ENCODE measurements at regions not wholly inside any gene's neighbourhood (a gene's known extent, or its start where the extent isn't known, plus 50 kb on each side); places are given as distances from the start of the nearest gene placed in this dataset.

GRCh38 chr10:44858988-44859387, 52.1 kb upstream of the TMEM72 start:
- no peak for DNase-seq

GRCh38 chr10:44859546-44860285, 51.4 kb upstream of the TMEM72 start:
- no peak for DNase-seq

- peak; percentile 63 for DNase-seq
These were observed 50.1 kb upstream of the TMEM72 start for GRCh38 chr10:44860811-44861736.
